ENCODE measurements at regions not wholly inside any gene's neighbourhood (a gene's known extent, or its start where the extent isn't known, plus 50 kb on each side); places are given as distances from the start of the nearest gene placed in this dataset.

DNA sequence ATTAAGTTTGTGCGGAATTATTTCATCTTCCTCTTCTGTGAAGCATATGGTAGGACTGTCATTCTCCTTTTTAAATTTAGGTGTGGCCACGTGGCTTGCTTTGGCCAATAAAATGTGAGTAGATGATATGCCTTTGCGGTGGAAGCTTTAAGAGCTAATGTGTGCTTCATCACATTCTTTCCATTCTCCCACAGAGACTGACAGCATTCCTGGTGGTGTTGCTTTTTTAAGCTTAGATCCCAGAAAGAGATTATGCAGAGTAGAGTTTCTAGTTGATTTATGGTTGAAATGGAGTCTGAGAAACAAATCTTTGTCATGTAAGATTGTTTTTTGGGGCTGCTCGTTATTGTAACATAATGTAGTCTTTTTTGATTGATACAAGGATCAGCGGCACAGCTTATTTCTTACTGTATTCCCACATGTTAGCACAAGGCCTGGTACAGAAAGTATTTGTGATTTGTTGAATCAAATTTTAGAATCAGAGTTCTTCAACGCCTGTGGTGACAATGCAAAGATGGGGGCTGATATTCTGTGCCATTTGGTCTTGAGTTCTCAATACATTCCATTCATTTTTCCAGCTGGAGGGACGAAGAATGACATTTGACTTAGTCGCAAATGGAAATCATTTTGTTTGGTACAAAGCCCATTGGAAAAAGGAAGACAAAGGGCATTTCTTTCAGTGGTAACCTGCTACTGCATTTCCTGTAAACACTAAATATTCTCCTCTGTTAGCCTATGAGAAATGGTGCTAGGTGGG, 209.9 kb upstream of the VLDLR start:
- H3K27me3 Mint-ChIP-seq (ENCODE audit: low read depth, unreplicated experiment) = no peaks in the 10 kb centered on the region
- DNase-seq (ENCODE audit: low read depth) (peak; percentile 85), FAIRE-seq (peak; percentile 73)
- Histone ChIP-seq H3K36me3 (ENCODE audit: insufficient read depth, low read length) (no peaks in the 10 kb centered on the region), H3K4me1 (ENCODE audit: insufficient read depth, low read length) (peaks cover 4% of the 10 kb centered on the region), H3K9ac (ENCODE audit: low read length) (no peak overlapping the region), H3K9me3 (ENCODE audit: insufficient read depth, low read depth, low read length) (no peaks in the 10 kb centered on the region), H3K27ac (ENCODE audit: low read depth, low read length) (peak overlapping the region; percentile 51), H2AFZ (ENCODE audit: low read depth, low read length) (peak overlapping the region; percentile 19), H3K4me3 (ENCODE audit: insufficient read depth, low read depth, low read length) (no peak overlapping the region), H3K4me2 (ENCODE audit: low read length) (peak overlapping the region; percentile 55), H4K20me1 (ENCODE audit: insufficient read depth, low read length) (no peaks in the 10 kb centered on the region), H3K27me3 (ENCODE audit: insufficient read depth, low read length) (no peaks in the 10 kb centered on the region), H3K79me2 (ENCODE audit: insufficient read depth, low read length) (no peaks in the 10 kb centered on the region)
- H3K9me3 Mint-ChIP-seq (ENCODE audit: unreplicated experiment) = no peaks in the 10 kb centered on the region
- H3K36me3 Mint-ChIP-seq (ENCODE audit: low read depth, unreplicated experiment) = no peaks in the 10 kb centered on the region
- H3K4me3 Mint-ChIP-seq (ENCODE audit: unreplicated experiment) = no peak overlapping the region
- peak overlapping the region; percentile 98 for H3K27ac Mint-ChIP-seq (ENCODE audit: unreplicated experiment)
- TF ChIP-seq EZH2 (IDR thresholded peaks at IDR 0.05; ENCODE audit: insufficient read depth, low read length) = no peak
- TF ChIP-seq, protein P1, sequence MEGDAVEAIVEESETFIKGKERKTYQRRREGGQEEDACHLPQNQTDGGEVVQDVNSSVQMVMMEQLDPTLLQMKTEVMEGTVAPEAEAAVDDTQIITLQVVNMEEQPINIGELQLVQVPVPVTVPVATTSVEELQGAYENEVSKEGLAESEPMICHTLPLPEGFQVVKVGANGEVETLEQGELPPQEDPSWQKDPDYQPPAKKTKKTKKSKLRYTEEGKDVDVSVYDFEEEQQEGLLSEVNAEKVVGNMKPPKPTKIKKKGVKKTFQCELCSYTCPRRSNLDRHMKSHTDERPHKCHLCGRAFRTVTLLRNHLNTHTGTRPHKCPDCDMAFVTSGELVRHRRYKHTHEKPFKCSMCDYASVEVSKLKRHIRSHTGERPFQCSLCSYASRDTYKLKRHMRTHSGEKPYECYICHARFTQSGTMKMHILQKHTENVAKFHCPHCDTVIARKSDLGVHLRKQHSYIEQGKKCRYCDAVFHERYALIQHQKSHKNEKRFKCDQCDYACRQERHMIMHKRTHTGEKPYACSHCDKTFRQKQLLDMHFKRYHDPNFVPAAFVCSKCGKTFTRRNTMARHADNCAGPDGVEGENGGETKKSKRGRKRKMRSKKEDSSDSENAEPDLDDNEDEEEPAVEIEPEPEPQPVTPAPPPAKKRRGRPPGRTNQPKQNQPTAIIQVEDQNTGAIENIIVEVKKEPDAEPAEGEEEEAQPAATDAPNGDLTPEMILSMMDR (IDR thresholded peaks at IDR 0.05; ENCODE audit: insufficient read depth, low read depth, low read length) = no peak
- H3K4me1 Mint-ChIP-seq (ENCODE audit: low read depth, unreplicated experiment) = peaks cover 33% of the 10 kb centered on the region

DNA sequence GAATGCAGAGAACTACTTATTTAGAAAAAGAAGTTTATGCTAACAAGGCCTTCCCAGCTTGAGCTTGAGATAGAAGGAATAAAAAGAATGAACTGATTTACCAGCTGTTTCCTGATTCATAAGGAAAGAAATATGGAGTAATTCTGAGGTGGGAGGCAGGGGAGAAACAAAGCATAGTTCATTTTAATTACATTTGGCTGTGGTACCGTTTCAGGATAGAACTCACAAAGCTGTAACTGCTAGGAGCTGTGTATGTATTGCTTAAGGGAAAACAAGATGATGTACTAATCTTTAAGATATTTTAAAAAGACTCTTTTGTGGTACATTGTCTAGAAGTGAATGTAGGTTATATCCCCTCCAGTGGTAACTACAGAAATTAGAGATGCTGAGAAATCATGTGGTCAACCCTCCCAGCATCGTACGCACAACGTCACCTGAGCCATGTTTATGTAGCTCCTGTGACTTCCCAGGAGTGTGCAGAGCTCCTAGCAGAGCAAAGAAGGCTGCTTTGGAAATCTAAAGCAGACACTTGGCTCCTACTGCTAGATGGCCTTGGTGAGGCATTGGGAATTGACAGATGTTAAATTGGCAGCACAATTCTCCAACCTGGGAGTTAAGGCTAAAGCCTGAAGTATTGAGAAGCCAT, 208.3 kb upstream of the VLDLR start:
- Histone ChIP-seq H3K27ac (ENCODE audit: low read depth, low read length) (no peak overlapping the region), H3K9ac (ENCODE audit: low read length) (no peak overlapping the region), H3K4me1 (ENCODE audit: insufficient read depth, low read length) (peaks cover 4% of the 10 kb centered on the region), H4K20me1 (ENCODE audit: insufficient read depth, low read length) (no peaks in the 10 kb centered on the region), H2AFZ (ENCODE audit: low read depth, low read length) (no peak overlapping the region), H3K36me3 (ENCODE audit: insufficient read depth, low read length) (no peaks in the 10 kb centered on the region), H3K27me3 (ENCODE audit: insufficient read depth, low read length) (no peaks in the 10 kb centered on the region), H3K9me3 (ENCODE audit: insufficient read depth, low read depth, low read length) (no peaks in the 10 kb centered on the region), H3K79me2 (ENCODE audit: insufficient read depth, low read length) (no peaks in the 10 kb centered on the region), H3K4me2 (ENCODE audit: low read length) (no peak overlapping the region), H3K4me3 (ENCODE audit: insufficient read depth, low read depth, low read length) (no peak overlapping the region)
- H3K27me3 Mint-ChIP-seq (ENCODE audit: low read depth, unreplicated experiment) = no peaks in the 10 kb centered on the region
- peaks cover 37% of the 10 kb centered on the region for H3K4me1 Mint-ChIP-seq (ENCODE audit: low read depth, unreplicated experiment)
- DNase-seq (ENCODE audit: low read depth) = no peak
- H3K36me3 Mint-ChIP-seq (ENCODE audit: low read depth, unreplicated experiment) = no peaks in the 10 kb centered on the region
- H3K27ac Mint-ChIP-seq (ENCODE audit: unreplicated experiment) = peak overlapping the region; percentile 98
- H3K9me3 Mint-ChIP-seq (ENCODE audit: unreplicated experiment) = peaks cover 3% of the 10 kb centered on the region
- no peak for FAIRE-seq
- H3K4me3 Mint-ChIP-seq (ENCODE audit: unreplicated experiment) = no peak overlapping the region
- TF ChIP-seq EZH2 (IDR thresholded peaks at IDR 0.05; ENCODE audit: insufficient read depth, low read length) = no peak
- TF ChIP-seq, protein P1 (IDR thresholded peaks at IDR 0.05; ENCODE audit: insufficient read depth, low read depth, low read length) = no peak

DNA sequence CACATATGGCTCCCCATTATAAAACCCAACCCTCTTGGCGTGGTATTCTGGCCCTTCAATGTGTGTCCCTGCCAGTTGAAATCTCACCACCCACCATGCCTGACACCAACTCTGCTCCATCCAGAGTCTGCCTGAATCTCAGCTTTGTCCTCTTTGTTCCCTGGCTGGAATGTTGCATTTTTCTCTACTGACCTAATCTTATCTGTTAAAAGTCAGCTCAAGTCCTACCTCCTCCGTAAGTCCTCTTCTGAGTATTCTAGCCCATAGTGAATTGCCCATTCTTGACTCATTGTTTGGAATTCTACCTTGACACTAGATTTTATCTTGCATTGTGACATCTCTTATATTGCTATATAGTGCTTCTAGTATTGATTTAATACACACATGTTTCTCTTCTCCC, 207.1 kb upstream of the VLDLR start:
- Histone ChIP-seq H3K27ac (ENCODE audit: low read depth, low read length) (peak overlapping the region; percentile 5), H3K9ac (ENCODE audit: low read length) (no peak overlapping the region), H3K9me3 (ENCODE audit: insufficient read depth, low read depth, low read length) (no peaks in the 10 kb centered on the region), H3K4me1 (ENCODE audit: insufficient read depth, low read length) (peaks cover 9% of the 10 kb centered on the region), H3K36me3 (ENCODE audit: insufficient read depth, low read length) (no peaks in the 10 kb centered on the region), H3K27me3 (ENCODE audit: insufficient read depth, low read length) (no peaks in the 10 kb centered on the region), H3K79me2 (ENCODE audit: insufficient read depth, low read length) (no peaks in the 10 kb centered on the region), H4K20me1 (ENCODE audit: insufficient read depth, low read length) (no peaks in the 10 kb centered on the region), H2AFZ (ENCODE audit: low read depth, low read length) (no peak overlapping the region), H3K4me3 (ENCODE audit: insufficient read depth, low read depth, low read length) (no peak overlapping the region), H3K4me2 (ENCODE audit: low read length) (no peak overlapping the region)
- DNase-seq (ENCODE audit: low read depth) = peak; percentile 56
- no peaks in the 10 kb centered on the region for H3K36me3 Mint-ChIP-seq (ENCODE audit: low read depth, unreplicated experiment)
- TF ChIP-seq EZH2 (IDR thresholded peaks at IDR 0.05; ENCODE audit: insufficient read depth, low read length) = no peak
- TF ChIP-seq, protein P1 (IDR thresholded peaks at IDR 0.05; ENCODE audit: insufficient read depth, low read depth, low read length) = no peak
- peak overlapping the region; percentile 98 for H3K27ac Mint-ChIP-seq (ENCODE audit: unreplicated experiment)
- peaks cover 46% of the 10 kb centered on the region for H3K4me1 Mint-ChIP-seq (ENCODE audit: low read depth, unreplicated experiment)
- no peaks in the 10 kb centered on the region for H3K27me3 Mint-ChIP-seq (ENCODE audit: low read depth, unreplicated experiment)
- no peak overlapping the region for H3K4me3 Mint-ChIP-seq (ENCODE audit: unreplicated experiment)
- peak; percentile 71 for FAIRE-seq
- H3K9me3 Mint-ChIP-seq (ENCODE audit: unreplicated experiment) = peaks cover 3% of the 10 kb centered on the region

Data from astrocyte (in vitro differentiated cells and primary cell).